ENCODE measurements at regions not wholly inside any gene's neighbourhood (a gene's known extent, or its start where the extent isn't known, plus 50 kb on each side); places are given as distances from the start of the nearest gene placed in this dataset.
A peak's percentile ranks its signal among the peaks of the same experiment; 100 is the strongest.

DNA sequence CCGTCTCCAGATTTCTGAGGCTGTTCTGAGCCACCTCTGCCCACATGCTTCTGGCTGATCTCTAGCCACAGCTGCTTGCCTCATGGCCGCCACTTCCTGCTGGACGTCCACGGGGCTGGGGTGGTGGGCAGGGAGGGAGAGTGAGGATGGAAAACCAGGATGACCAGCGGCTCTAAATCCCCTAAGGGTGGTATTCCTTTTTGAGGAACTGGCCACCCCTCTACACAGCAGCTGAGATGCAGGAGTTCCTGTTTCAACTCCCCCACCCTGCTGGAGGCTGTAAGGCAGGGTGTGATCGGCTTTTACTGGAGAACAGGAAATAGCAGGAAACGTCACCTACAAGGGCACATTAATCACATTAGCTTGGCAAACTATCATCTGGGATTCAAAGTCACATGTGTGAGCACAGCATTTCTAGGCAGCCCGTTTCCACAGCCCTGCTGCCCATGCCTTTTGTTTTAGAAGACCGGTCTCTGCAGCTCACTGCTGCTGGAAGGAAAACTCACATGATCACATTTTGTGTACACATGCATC lies 181.6 kb upstream of the ECI2 start:
- peaks cover 40% of the 10 kb centered on the region for H3K4me1 ChIP-seq (ENCODE audit: low read length)
- H3K79me2 ChIP-seq (ENCODE audit: low read length): no peaks in the 10 kb centered on the region
- no peaks in the 10 kb centered on the region for H4K20me1 ChIP-seq (ENCODE audit: insufficient read depth, low read length)
- H3K4me3 ChIP-seq (ENCODE audit: low read length): peak overlapping the region; percentile 32
- H3K27me3 ChIP-seq (ENCODE audit: low read depth, low read length): no peaks in the 10 kb centered on the region
- H3K27ac ChIP-seq (ENCODE audit: low read length): peak overlapping the region; percentile 71
- TF ChIP-seq, protein P1, sequence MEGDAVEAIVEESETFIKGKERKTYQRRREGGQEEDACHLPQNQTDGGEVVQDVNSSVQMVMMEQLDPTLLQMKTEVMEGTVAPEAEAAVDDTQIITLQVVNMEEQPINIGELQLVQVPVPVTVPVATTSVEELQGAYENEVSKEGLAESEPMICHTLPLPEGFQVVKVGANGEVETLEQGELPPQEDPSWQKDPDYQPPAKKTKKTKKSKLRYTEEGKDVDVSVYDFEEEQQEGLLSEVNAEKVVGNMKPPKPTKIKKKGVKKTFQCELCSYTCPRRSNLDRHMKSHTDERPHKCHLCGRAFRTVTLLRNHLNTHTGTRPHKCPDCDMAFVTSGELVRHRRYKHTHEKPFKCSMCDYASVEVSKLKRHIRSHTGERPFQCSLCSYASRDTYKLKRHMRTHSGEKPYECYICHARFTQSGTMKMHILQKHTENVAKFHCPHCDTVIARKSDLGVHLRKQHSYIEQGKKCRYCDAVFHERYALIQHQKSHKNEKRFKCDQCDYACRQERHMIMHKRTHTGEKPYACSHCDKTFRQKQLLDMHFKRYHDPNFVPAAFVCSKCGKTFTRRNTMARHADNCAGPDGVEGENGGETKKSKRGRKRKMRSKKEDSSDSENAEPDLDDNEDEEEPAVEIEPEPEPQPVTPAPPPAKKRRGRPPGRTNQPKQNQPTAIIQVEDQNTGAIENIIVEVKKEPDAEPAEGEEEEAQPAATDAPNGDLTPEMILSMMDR (IDR thresholded peaks at IDR 0.05; ENCODE audit: low read depth, low read length): no peak
- TF ChIP-seq EZH2phosphoT487 (IDR thresholded peaks at IDR 0.05; ENCODE audit: low read depth): no peak
- H3K9ac ChIP-seq (ENCODE audit: low read length): peak overlapping the region; percentile 37; the same call in 1 of the 2 replicates
- H2AFZ ChIP-seq (ENCODE audit: low read depth, low read length): peak overlapping the region; percentile 75
- peak overlapping the region; percentile 53 for H3K4me2 ChIP-seq (ENCODE audit: low read length)
- H3K9me3 ChIP-seq (ENCODE audit: insufficient read depth, low read length): peaks cover 17% of the 10 kb centered on the region; the same call in 1 of the 2 replicates
- no peaks in the 10 kb centered on the region for H3K36me3 ChIP-seq (replicated peaks; ENCODE audit: low read depth, low read length)

DNA sequence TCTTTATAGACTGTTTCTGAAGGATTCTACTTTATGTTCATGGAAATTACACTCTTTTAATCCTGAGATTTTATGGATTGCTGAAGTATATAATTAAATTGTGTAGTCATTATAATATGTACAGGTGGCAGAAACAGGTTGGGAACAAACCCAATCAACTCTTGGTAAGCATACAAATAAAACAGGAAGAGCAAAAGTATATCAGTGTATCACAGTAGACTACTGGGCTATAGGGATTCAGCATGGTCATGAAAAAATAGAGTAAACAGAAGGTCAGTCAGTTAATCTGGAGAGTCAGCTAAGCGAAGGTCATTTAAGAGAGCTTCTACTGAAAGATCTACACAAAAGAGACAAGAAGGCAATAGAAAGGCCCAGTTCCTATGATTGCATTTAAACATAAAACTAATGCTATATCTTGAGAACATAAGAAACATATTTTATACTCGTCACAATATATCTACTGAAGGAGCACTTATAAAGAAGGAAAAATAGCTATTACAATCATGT lies 178.9 kb upstream of the ECI2 start:
- H3K27ac ChIP-seq (ENCODE audit: low read length): no peak overlapping the region

DNA sequence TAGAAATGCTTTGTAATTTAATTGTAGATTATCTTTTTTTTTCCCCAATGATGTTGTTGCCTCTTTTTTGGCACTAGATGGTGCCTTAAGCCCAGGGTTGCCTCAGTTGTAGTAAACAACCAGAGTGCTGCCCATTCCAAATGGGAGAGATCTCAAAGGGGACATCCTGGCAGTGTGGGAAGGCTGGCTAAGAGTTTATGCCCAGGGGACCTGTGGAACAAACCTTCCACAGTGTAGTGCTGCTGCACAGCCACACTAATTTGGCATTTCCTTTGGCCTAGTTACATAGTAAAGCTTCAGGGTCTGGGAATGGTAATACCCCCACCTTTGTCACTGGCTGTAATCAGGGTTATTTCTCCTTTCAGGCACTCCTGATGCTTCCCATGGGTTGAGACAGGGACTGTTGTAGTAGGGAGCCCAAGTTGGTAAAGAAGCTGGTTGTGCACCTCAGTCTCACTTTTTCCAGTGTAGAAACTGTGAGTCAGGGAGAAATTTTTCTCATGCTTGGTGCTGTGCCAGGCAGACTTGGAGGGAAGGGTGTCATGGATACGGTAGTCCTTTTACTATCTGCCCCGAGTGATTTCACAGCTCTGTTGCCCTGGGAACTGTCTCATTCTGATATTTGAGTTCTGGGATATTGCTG lies 177.8 kb upstream of the ECI2 start:
- Histone ChIP-seq H3K4me1 (ENCODE audit: low read length) (peaks cover 20% of the 10 kb centered on the region), H3K4me2 (ENCODE audit: low read length) (no peak overlapping the region), H3K36me3 (replicated peaks; ENCODE audit: low read depth, low read length) (peaks cover 5% of the 10 kb centered on the region), H3K9me3 (ENCODE audit: insufficient read depth, low read length) (peaks cover 23% of the 10 kb centered on the region; the same call in 1 of the 2 replicates), H3K27ac (ENCODE audit: low read length) (no peak overlapping the region), H3K27me3 (ENCODE audit: low read depth, low read length) (no peaks in the 10 kb centered on the region), H3K4me3 (ENCODE audit: low read length) (no peak overlapping the region), H4K20me1 (ENCODE audit: insufficient read depth, low read length) (no peaks in the 10 kb centered on the region), H3K79me2 (ENCODE audit: low read length) (no peaks in the 10 kb centered on the region), H3K9ac (ENCODE audit: low read length) (no peak overlapping the region), H2AFZ (ENCODE audit: low read depth, low read length) (no peak overlapping the region)
- no peak for TF ChIP-seq EZH2phosphoT487 (IDR thresholded peaks at IDR 0.05; ENCODE audit: low read depth)
- TF ChIP-seq, protein P1 (IDR thresholded peaks at IDR 0.05; ENCODE audit: low read depth, low read length): peak; percentile 21; the same call in 1 of the 2 replicates

More for the DNA sequence above, 178.9 kb upstream of the ECI2 start:
- Histone ChIP-seq H3K27me3 (ENCODE audit: low read depth, low read length) (no peaks in the 10 kb centered on the region), H3K79me2 (ENCODE audit: low read length) (no peaks in the 10 kb centered on the region), H3K9ac (ENCODE audit: low read length) (no peak overlapping the region), H3K4me1 (ENCODE audit: low read length) (peaks cover 31% of the 10 kb centered on the region), H3K36me3 (replicated peaks; ENCODE audit: low read depth, low read length) (peaks cover 5% of the 10 kb centered on the region), H3K4me3 (ENCODE audit: low read length) (no peak overlapping the region), H3K9me3 (ENCODE audit: insufficient read depth, low read length) (peaks cover 23% of the 10 kb centered on the region; the same call in 1 of the 2 replicates), H3K4me2 (ENCODE audit: low read length) (no peak overlapping the region), H4K20me1 (ENCODE audit: insufficient read depth, low read length) (no peaks in the 10 kb centered on the region), H2AFZ (ENCODE audit: low read depth, low read length) (no peak overlapping the region)
- TF ChIP-seq EZH2phosphoT487 (IDR thresholded peaks at IDR 0.05; ENCODE audit: low read depth): no peak
- TF ChIP-seq, protein P1 (IDR thresholded peaks at IDR 0.05; ENCODE audit: low read depth, low read length): no peak
